K562 (cell line): ENCODE measurements at regions not wholly inside any gene's neighbourhood (a gene's known extent, or its start where the extent isn't known, plus 50 kb on each side); places are given as distances from the start of the nearest gene placed in this dataset.

Source experiments
- BHLHE40 ChIP-seq: IDR thresholded peaks from 2 replicates; pipeline ENCODE4 v1.6.1; 2011; ENCODE audit warnings: low read length, improper control_type of control experiment
- ESRRA ChIP-seq: fragments of 450-650 bp; IDR thresholded peaks from 2 replicates; pipeline ENCODE4 v1.6.1; 2014; ENCODE audit warnings: low read depth, mild to moderate bottlenecking, moderate library complexity, borderline replicate concordance
- FIP1L1 ChIP-seq: fragments of 200-400 bp; formaldehyde crosslinking; IDR thresholded peaks from 2 replicates; pipeline ENCODE4 v1.6.1; 2018; ENCODE audit warnings: mild to moderate bottlenecking, low read depth, low read length; ENCODE audit not compliant: poor library complexity, severe bottlenecking
- HCFC1 ChIP-seq: IDR thresholded peaks from 2 replicates; pipeline ENCODE4 v1.6.1; 2012; ENCODE audit warnings: low read depth, low read length, improper control_type of control experiment
- NR2C1 ChIP-seq, 2 experiments: fragments of 450-650 bp; IDR thresholded peaks; 2 replicates each; pipeline ENCODE4 v1.6.1; 2017; ENCODE audit warnings: mild to moderate bottlenecking in 2 of 2, antibody characterized with exemption in 1 of 2, inconsistent platforms in 1 of 2, missing compliant biosample characterization in 1 of 2, missing genetic modification characterization in 1 of 2
- PURB ChIP-seq: sonication (generic); formaldehyde crosslinking; IDR thresholded peaks from 2 replicates; pipeline ENCODE4 v1.9.0; 2021; ENCODE audit warnings: low read depth, mild to moderate bottlenecking, missing genetic modification reagents
- RB1 ChIP-seq: fragments of 450-650 bp; IDR thresholded peaks from 2 replicates; pipeline ENCODE4 v1.6.1; 2017; ENCODE audit warnings: low read depth, mild to moderate bottlenecking
- RCOR1 ChIP-seq, 2 experiments: IDR thresholded peaks; 2 replicates each; pipeline ENCODE4 v1.6.1; 2012; ENCODE audit warnings: low read depth in 2 of 2, low read length in 2 of 2, borderline replicate concordance in 1 of 2, improper control_type of control experiment in 1 of 2
- TAL1 ChIP-seq: fragments of 450-650 bp; IDR thresholded peaks from 2 replicates; pipeline ENCODE4 v1.6.1; 2016; ENCODE audit warnings: mild to moderate bottlenecking
- TEAD1 ChIP-seq, 2 experiments: fragments of 450-650 bp in 1 of 2; sonication (generic) in 1 of 2; formaldehyde crosslinking; IDR thresholded peaks; 2 replicates each; pipeline versions ENCODE4 v1.4.0 to v1.8.0; 2020 to 2022; ENCODE audit warnings: mild to moderate bottlenecking in 2 of 2, missing genetic modification reagents in 1 of 2
- TEAD4 ChIP-seq, 2 experiments: sonication (generic) in 1 of 2; formaldehyde crosslinking in 1 of 2; IDR thresholded peaks; 2 replicates each; pipeline versions ENCODE4 v1.6.1 to v1.8.0; 2012 to 2022; ENCODE audit warnings: borderline replicate concordance in 1 of 2, inconsistent platforms in 1 of 2, low read length in 1 of 2, mild to moderate bottlenecking in 1 of 2, missing genetic modification reagents in 1 of 2
- TOE1 ChIP-seq, 2 experiments: fragments of 450-650 bp in 1 of 2; sonication (generic) in 1 of 2; formaldehyde crosslinking in 1 of 2; IDR thresholded peaks; 2 replicates each; pipeline versions ENCODE4 v1.7.1 to v1.8.0; 2016 to 2022; ENCODE audit warnings: borderline replicate concordance in 2 of 2, mild to moderate bottlenecking in 2 of 2, antibody characterized with exemption in 1 of 2, inconsistent platforms in 1 of 2, low read depth in 1 of 2, missing genetic modification reagents in 1 of 2, moderate library complexity in 1 of 2
- TRIM24 ChIP-seq, 2 experiments: fragments of 450-650 bp; IDR thresholded peaks; 2 replicates each; pipeline ENCODE4 v1.6.1; 2016
- ZBED1 ChIP-seq: IDR thresholded peaks from 2 replicates; pipeline ENCODE4 v1.6.1; 2014
- ZBTB17 ChIP-seq: fragments of 450-650 bp; formaldehyde crosslinking; IDR thresholded peaks from 2 replicates; pipeline ENCODE4 v1.4.0; 2020; ENCODE audit warnings: mild to moderate bottlenecking
- ZNF436 ChIP-seq: fragments of 250-450, 450-650 bp; sonication (Bioruptor Pico); formaldehyde crosslinking; IDR thresholded peaks from 2 replicates; pipeline ENCODE4 v1.7.0; 2020; ENCODE audit warnings: mild to moderate bottlenecking
- ZNF589 ChIP-seq: fragments of 200-800 bp; sonication (Bioruptor generic); IDR thresholded peaks from 2 replicates; pipeline ENCODE4 v1.6.1; 2016; ENCODE audit warnings: low read depth, missing genetic modification characterization, missing compliant biosample characterization
- ZNF668 ChIP-seq: fragments of 250-450 bp; sonication (Bioruptor Pico); IDR thresholded peaks from 2 replicates; pipeline ENCODE4 v1.8.0; 2022; ENCODE audit warnings: mild to moderate bottlenecking, inconsistent platforms
- ZNF75A ChIP-seq: fragments of 450-650 bp; formaldehyde crosslinking; IDR thresholded peaks from 2 replicates; pipeline ENCODE4 v1.4.0; 2020; ENCODE audit warnings: mild to moderate bottlenecking
- TF ChIP-seq, protein P1 (sequence below): sonication (generic); formaldehyde crosslinking; IDR thresholded peaks from 2 replicates; pipeline ENCODE4 v1.9.0; 2022; ENCODE audit warnings: mild to moderate bottlenecking, missing genetic modification reagents
- TF ChIP-seq, protein P2 (sequence below): fragments of 450-650 bp; IDR thresholded peaks from 2 replicates; pipeline ENCODE4 v1.6.1; 2016; ENCODE audit warnings: antibody characterized with exemption
- TF ChIP-seq, protein P3 (sequence below): fragments of 450-650 bp; IDR thresholded peaks from 2 replicates; pipeline ENCODE4 v1.7.1; 2018; ENCODE audit warnings: mild to moderate bottlenecking, low read depth; ENCODE audit not compliant: partially characterized antibody

DNA sequence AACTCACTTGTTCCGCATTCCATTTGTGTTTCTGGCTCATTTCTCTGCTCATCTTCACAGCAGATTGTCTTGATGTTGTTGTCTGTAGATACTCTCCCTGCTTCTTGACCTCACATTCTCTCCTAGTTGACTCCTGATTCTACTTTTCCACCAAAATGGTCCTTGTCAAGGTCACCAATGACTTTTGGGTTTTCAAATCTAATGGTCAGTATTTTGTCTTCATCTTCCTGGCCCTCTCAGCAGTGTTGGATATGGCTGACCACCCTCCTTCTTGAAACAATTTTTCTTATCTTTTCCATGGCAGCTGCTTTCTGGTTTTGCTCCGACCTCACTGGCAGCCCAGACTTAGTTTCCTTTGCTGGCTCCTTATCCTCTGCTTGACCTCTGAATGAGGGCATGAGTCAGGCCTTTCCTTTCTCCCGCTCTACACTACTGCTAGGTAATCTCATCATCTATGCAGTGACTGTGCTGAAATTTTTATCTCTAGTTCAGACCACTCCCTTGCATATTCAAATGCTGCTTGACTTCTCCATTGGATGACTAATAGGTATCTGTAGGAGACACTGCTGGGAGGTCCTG, 386.6 kb upstream of the SPRED2 start (continued):
- TF ChIP-seq TEAD1 (CRISPR knock-in tag; IDR thresholded peaks at IDR 0.05) (peak; percentile 21 to 68; a peak in 2 of 4 replicates), ZBED1 (no peak), TRIM24 (IDR thresholded peaks at IDR 0.05) (peak; percentile 71 to 83), ZNF75A (CRISPR knock-in tag) (0 out of 2 replicates have a peak, but pooled peaks have one; percentile 50), PURB (CRISPR knock-in tag) (no peak), NR2C1 (IDR thresholded peaks at IDR 0.05) (peak; percentile 68), NR2C1 (tag; IDR thresholded peaks at IDR 0.05) (peak; percentile 82), TAL1 (peak; percentile 81), ZBTB17 (CRISPR knock-in tag) (0 out of 2 replicates have a peak, but pooled peaks have one; percentile 29), FIP1L1 (no peak), HCFC1 (no peak), BHLHE40 (peak; percentile 55; the same call in 1 of the 2 replicates), TOE1 (IDR thresholded peaks at IDR 0.05; ENCODE audit: borderline replicate concordance) (0 out of 2 replicates have a peak, but pooled peaks have one; percentile 18), TOE1 (CRISPR knock-in tag; IDR thresholded peaks at IDR 0.05; ENCODE audit: borderline replicate concordance, low read depth) (no peak), RCOR1 (IDR thresholded peaks at IDR 0.05; ENCODE audit: borderline replicate concordance in 1 of 2, low read depth in 2 of 2, low read length in 2 of 2) (peak; percentile 25 to 95; a peak in 3 of 4 replicates), TEAD4 (IDR thresholded peaks at IDR 0.05; ENCODE audit: low read length) (peak; percentile 82), TEAD4 (CRISPR knock-in tag; IDR thresholded peaks at IDR 0.05; ENCODE audit: borderline replicate concordance) (no peak), RB1 (0 out of 2 replicates have a peak, but pooled peaks have one; percentile 17), ZNF436 (CRISPR knock-in tag) (0 out of 2 replicates have a peak, but pooled peaks have one; percentile 3), ZNF589 (CRISPR knock-in tag) (0 out of 2 replicates have a peak, but pooled peaks have one; percentile 31), ESRRA (peak; percentile 99), ZNF668 (CRISPR knock-in tag) (no peak)
- TF ChIP-seq, protein P1, sequence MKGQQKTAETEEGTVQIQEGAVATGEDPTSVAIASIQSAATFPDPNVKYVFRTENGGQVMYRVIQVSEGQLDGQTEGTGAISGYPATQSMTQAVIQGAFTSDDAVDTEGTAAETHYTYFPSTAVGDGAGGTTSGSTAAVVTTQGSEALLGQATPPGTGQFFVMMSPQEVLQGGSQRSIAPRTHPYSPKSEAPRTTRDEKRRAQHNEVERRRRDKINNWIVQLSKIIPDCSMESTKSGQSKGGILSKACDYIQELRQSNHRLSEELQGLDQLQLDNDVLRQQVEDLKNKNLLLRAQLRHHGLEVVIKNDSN = no peak
- TF ChIP-seq, protein P2, sequence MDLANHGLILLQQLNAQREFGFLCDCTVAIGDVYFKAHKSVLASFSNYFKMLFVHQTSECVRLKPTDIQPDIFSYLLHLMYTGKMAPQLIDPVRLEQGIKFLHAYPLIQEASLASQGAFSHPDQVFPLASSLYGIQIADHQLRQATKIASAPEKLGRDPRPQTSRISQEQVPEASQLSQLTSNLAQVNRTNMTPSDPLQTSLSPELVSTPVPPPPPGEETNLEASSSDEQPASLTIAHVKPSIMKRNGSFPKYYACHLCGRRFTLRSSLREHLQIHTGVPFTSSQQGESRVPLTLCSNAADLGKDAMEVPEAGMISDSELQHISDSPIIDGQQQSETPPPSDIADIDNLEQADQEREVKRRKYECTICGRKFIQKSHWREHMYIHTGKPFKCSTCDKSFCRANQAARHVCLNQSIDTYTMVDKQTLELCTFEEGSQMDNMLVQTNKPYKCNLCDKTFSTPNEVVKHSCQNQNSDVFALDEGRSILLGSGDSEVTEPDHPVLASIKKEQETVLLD = peak; percentile 83; the same call in 1 of the 2 replicates
- TF ChIP-seq, protein P3, sequence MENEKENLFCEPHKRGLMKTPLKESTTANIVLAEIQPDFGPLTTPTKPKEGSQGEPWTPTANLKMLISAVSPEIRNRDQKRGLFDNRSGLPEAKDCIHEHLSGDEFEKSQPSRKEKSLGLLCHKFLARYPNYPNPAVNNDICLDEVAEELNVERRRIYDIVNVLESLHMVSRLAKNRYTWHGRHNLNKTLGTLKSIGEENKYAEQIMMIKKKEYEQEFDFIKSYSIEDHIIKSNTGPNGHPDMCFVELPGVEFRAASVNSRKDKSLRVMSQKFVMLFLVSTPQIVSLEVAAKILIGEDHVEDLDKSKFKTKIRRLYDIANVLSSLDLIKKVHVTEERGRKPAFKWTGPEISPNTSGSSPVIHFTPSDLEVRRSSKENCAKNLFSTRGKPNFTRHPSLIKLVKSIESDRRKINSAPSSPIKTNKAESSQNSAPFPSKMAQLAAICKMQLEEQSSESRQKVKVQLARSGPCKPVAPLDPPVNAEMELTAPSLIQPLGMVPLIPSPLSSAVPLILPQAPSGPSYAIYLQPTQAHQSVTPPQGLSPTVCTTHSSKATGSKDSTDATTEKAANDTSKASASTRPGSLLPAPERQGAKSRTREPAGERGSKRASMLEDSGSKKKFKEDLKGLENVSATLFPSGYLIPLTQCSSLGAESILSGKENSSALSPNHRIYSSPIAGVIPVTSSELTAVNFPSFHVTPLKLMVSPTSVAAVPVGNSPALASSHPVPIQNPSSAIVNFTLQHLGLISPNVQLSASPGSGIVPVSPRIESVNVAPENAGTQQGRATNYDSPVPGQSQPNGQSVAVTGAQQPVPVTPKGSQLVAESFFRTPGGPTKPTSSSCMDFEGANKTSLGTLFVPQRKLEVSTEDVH = peak; percentile 46
